HG02610 (cell line): ENCODE measurements at regions not wholly inside any gene's neighbourhood (a gene's known extent, or its start where the extent isn't known, plus 50 kb on each side); places are given as distances from the start of the nearest gene placed in this dataset.
A peak's percentile ranks its signal among the peaks of the same experiment; 100 is the strongest.
"Not testable (repeated sequence)": the region's sequence is repeated elsewhere in the genome, so short reads cannot be mapped to it uniquely, and the experiment has no call there.

Experiments used
- ATAC-seq: cut with Tn5 transposase; IDR thresholded peaks from one replicate; pipeline ENCODE4 v1.9.1; 2021; ENCODE audit warnings: mild to moderate bottlenecking, moderate library complexity; ENCODE audit not compliant: unreplicated experiment

DNA sequence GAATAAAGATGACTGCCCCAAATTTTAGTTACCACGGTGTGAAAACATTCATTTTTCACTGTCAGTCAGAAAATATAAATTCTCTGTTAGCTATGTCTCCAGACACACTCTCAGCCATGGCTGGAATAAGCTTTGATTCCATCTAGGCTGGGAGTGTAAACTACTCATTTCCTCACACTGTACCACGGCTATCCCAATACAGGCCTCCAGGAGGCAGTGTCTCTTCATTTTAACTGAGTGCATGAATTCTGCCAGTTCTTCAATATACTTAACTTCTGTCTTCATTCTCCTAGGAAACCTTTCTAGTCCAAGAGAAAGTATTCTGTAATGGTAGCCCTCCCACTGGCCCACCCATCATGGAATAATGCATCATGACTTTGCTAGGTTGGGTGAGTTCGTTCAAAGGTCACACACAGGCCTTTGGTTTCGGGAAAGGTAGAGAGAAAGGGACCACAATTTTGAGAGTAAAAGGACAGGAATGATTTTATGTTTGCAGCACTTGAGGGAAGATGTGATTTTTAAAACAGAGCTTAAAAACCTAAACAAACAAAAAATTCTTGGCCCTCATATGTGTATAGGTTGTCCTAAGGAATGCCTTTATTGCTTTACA lies 381.1 kb downstream of the SEC23A start:
- peak; percentile 89 for ATAC-seq

DNA sequence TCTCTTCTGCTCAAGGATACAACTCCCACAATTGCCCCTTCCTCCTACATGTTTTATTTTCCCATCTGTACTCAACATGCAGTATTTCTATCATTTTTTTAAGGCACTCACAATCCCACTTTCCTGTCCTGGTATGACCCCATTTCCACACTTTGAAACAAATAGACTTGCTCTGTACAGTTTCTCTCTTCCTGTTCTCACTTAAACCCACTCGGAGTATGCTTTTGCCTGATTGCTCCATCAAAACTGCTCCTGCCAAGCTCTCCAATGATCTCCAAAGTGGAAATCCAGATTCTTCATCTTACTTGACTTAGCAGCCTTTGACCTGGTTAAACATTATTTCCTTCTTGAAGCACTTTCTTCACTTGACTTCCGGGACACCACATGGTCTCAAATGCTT lies 384.5 kb downstream of the SEC23A start:
- no peak for ATAC-seq

DNA sequence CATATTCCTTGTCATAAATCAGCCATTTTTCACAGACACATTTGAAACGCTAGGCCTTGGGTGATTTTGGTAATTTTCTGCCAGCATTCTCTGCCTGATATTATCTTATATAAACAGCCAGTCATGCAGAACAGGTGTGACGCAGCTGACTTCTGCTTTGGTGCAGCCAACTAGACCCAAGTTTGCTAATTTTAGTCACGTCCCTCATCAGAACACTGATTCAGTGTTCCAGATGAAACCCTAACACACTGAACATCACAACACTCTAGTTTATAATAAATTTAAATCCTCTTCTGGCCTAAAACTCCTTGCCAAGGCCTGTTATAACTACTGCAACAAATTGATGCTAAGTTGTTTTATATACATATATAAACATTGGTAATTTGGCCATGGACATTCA lies 386.1 kb downstream of the SEC23A start:
- ATAC-seq, result no peak

DNA sequence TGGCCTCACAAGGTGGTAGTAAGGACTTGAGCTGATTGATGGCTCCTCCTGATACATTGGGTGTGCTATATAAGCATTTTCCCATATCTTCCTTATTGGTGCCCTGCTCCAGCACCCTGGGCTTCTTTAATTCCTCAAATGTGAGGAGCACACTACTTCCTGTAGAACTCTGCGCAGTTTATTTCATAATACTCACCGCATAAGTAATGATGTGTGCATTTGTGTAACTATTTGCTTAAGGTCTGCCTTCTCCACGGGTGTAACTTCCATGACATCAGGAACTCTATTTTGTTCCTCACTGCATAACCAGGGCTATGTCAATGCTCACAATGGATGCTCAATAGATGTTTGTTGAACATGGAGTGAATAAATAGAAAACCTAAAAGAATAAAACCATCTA lies 392.2 kb downstream of the SEC23A start:
- no peak for ATAC-seq

DNA sequence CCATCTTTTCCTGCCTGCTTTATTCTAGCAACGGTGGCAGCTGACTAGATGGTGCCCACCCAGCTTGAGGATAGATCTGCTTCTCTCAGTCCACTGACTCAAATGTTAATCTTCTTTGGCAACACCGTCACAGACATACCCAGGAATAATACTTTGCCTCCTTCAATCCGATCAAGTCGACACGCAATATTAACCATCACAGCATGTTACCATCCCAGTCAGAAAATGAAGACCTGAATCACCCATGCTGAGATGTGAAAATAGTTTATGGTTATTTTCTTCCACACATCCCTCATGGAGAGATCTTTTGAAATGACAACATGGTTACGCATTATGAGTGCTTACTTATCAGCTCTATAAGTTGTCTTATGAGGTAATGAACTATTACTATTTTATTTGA lies 392.8 kb downstream of the SEC23A start:
- no peak for ATAC-seq

DNA sequence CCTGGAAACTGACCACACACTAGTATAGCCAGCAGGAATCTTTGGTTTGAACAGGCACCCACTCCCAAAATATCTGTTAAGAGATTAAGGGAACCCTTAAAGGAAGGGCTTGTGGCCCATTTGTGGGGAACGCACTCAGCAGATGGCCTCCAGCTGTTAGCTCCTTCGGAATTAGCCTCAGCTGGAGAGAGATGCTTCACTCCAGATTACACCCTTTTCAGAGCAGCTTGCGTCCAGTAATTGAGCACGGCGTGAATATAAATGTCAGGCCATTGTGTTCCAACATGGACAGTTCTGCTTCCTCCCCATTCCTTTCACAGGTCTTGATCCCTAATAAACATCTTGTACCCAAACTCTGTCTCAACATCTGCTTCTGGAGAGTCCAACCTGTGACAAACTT lies 397.8 kb downstream of the SEC23A start:
- no peak for ATAC-seq

DNA sequence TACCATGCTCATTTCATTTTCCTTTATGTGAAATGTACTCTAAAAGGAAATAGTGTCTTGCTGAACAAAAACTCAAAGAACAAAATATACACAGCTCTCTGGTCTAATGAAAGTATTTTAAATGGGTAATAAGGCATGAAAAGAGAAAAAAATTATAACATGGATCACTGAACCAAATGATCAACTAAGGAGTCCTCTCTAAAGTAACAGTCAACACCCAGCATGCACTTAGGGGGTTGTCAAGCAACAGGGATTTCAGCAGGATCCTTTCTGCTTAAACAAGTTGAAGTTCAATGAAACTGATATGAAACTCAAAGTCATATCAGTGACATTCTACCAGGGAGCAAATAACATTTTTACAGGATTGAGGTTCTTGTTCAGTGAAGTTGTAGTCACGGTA lies 398.8 kb downstream of the SEC23A start:
- no peak for ATAC-seq

DNA sequence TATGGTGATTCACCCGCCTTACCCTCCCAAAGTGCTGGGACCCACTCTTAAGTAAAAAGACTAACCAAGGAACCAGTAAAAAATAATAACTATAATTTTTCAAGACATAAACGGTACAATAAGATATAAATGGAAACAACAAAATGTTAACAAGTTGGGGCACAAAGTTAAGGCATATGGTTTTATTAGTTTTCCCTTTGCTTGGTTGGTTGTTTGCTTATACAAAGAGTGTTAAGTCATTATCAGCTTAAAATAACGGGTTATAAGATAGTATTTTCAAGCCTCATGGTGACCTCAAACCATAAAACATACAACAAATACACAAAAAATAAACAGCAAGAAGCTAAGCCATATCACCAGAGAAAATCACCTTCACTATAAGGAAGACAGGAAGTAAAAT lies 406.1 kb downstream of the SEC23A start:
- ATAC-seq, result no peak

DNA sequence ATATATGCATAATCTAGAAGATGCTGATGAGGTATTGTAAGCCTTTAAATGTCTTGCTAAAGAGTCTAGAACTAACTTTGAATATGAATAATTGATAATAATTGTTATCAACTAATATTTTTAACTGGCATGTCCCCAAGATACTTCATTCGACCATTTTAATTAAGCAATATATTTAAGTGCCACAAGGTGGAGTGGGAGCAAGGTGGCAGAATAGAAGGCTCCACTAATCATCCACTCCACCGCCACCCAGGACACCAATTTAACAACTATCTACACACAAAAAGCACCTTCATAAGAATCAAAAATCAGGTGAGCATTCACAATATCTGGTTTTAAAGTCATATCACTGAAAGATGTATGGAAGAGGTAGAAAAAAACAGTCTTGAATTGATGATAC lies 409.6 kb downstream of the SEC23A start:
- ATAC-seq, result no peak

DNA sequence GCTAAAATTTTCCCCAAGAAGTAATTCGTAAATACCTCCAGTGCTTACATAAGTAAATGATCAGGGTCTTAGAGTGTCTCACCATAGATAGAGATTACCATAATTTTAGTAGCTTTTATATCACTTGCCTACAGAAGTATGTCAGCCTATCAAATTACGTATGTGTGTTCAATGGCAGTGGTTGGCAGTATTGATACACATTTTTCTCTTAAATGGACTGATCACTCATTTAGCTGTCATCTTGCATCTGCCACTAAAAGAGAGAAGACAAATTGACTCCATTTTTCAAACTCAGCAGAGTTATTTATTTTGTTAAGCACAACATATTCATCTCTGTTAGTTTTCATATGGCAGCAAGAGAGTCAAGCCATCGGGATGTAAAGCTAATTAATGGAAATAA lies 413.1 kb upstream of the CLEC14A start:
- ATAC-seq, result no peak

DNA sequence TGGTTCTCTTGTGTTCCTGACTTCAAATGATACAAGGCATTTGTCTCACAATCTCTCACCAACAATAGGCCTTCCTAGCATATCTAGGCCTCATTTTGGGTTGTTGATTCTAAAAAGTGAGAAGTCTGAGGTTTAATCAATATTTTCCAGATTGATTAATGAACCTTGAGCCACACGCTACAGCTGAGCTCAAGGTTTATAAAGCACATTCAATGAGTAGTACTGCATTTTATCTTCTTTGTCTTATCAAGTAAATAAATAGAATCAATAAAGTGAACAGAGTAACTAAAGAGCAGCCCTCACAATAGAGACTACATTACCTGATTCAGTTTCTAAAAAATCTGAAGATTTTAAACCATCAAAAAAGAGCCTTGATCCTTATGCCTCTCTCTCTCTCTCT lies 407.5 kb upstream of the CLEC14A start:
- no peak for ATAC-seq

DNA sequence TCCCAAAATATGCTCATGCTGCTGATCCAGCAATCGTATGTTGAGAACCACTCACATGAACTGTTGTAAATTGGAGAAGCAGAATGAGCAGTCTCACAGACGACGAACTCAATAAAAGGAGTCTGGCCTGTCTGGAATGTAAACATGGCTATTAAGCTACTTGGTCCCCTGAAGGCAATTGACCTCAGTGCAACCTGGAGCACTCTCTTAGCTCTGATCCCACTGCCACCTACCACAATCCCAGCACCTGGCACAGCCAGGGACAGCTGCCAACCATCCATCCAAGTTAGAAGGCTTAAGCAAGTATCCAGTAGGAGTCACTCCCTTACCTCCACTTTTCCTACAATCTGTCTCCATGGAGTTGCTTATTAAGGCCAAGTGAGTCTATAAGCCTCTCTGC lies 406.9 kb upstream of the CLEC14A start:
- ATAC-seq, result no peak

DNA sequence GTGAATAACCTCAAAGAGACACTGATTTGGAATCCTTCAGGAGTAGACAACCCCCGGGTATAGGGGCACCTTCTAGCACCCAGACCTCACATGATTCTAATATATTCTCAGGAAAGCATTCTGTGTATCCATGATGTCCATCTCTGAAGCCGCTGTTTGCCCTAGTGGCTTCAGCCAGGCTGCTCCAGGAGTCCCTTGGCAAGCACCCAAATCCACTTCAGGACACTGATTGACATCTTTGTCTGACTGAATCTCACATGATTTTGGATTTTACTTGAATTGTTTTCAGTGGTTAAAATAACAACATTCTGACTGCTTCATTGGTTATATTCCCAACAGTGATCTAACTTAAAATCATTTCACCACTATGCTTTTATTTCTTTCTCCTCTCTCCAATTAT lies 390.5 kb upstream of the CLEC14A start:
- no peak for ATAC-seq

DNA sequence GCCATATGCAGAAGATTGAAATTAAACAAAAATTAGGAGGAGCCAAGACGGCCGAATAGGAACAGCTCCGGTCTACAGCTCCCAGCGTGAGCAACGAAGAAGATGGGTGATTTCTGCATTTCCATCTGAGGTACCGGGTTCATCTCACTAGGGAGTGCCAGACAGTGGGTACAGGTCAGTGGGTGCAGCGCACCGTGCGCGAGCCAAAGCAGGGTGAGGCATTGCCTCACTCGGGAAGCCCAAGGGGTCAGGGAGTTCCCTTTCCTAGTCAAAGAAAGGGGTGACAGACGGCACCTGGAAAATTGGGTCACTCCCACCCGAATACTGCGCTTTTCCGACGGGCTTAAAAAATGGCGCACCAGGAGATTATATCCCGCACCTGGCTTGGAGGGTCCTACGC lies 379.0 kb upstream of the CLEC14A start:
- not testable (repeated sequence) for ATAC-seq

DNA sequence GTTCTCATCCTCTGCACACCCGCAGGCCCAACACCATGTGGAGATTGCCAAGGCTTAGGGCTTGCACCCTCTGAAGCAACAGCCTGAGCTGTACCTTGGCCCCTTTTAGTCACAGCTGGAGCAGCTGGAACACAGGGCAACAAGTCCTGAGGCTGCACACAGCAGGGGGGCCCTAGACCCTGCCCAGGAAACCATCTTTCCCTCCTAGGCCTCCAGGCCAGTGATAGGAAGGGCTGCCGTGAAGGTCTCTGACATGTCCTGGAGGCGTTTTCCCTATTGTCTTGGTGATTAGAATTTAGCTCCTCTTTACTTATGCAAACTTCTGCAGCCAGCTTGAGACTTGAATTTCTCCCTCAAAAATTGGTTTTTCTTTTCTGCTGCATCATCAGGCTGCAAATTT lies 373.5 kb upstream of the CLEC14A start:
- no peak for ATAC-seq

DNA sequence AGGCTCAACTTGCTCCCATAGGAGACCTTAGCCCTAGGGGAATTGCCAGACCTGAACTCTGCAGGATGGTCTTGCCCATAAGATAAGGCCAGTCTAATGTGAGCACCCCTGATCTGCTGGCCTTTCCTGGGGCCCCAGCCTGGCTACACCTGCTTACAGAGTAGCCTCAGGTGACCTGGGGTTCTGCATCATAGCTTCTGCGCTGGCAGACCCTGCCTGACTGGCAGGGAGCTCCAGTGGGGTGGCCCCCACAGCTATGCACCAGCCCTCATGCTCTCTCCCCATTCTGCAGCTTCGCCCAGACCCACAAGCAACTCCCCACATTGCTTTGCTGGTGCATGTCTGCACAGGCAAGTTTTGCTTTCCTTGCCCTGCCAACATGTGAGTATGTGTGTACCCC lies 371.3 kb upstream of the CLEC14A start:
- ATAC-seq, result no peak

DNA sequence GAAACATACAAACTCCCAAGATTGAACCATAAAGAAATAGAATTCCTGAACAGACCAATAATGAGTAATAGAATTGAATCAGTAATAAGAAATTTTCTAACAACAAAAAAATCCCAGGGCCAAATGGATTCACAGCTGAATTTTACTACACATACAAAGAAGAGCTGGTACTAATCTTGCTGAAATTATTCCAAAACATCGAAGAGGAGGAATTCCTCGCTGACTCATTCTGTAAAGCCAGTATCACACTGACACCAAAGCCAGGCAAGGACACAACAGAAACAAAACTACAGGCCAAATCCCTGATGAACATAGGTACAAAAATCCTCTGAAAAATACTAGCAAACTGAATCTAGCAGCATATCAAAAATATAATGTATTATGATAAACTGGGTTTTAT lies 367.8 kb upstream of the CLEC14A start:
- no peak for ATAC-seq

DNA sequence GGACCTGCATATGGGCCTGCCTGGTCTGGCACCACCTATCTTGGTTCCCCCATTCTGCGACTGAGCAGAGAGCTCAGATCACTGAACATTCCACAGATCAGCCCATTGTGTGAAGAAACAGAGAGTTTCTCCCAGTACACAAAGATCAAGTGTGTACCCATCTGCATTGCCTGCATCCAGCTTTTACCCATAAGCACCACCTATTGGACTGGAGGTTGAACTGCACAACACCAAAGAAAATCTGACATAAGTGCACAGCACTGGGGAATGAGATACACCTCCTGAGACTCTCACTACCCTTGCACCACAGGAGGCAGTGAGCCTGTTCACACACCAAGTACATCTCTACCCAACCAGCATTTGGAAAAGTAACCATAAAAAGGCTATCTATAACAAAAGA lies 362.6 kb upstream of the CLEC14A start:
- no peak for ATAC-seq

DNA sequence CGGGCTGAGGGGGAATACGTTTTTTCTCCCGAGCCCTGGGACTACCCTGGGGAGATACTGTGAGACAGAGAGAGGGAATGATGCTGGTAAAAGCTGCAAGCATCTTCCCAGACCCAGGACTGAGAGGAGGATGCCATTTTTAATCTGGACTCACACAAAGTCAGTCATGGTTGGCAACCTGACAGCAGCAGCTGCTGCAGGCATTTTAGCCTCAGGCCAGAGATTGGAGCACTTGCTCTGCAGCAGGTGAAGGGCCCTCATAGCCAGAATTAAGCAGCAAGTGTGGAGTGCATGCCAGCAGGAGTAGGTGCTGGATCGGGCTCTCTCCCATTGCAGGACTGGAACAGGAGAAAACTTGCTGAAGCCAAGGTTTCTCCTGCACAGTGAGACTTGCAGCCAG lies 361.1 kb upstream of the CLEC14A start:
- ATAC-seq, result no peak

DNA sequence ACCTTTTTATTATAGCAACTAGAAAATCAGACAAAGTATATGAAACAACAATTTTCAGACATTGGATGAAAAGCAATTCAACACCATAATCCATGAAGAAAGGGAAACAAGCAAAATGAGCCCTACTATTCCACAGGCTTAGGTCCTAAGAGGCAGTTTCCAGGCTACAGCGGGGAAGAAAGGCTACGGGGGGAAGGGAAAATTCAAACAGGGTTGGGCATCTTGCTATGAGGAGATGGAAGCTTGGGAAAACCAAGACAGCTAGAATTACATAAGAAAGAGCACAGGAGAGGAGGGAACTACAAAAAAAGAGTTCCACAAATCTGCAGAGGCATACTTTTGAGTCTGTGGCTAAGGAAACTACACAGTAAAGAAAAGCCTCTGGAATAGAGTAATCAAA lies 356.0 kb upstream of the CLEC14A start:
- no peak for ATAC-seq

DNA sequence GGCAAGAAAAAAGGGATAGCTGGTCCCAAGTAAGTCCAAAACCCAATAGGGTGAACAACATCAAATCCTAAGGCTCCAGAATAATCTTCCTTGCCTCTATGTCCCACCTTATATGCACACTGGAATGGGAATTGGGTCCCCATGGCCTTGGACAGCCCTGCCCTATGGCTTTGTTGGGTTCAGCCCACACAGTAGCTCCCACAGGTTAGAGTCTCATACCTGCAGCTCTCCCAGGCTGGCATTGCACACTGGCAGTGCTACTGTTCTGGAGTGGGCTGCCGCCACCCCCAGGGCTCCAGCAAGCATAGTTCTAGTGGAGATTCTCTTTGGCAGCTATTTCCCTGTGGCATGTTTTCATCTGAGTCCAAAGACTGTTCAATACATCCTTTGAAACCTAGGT lies 352.4 kb upstream of the CLEC14A start:
- ATAC-seq, result no peak

DNA sequence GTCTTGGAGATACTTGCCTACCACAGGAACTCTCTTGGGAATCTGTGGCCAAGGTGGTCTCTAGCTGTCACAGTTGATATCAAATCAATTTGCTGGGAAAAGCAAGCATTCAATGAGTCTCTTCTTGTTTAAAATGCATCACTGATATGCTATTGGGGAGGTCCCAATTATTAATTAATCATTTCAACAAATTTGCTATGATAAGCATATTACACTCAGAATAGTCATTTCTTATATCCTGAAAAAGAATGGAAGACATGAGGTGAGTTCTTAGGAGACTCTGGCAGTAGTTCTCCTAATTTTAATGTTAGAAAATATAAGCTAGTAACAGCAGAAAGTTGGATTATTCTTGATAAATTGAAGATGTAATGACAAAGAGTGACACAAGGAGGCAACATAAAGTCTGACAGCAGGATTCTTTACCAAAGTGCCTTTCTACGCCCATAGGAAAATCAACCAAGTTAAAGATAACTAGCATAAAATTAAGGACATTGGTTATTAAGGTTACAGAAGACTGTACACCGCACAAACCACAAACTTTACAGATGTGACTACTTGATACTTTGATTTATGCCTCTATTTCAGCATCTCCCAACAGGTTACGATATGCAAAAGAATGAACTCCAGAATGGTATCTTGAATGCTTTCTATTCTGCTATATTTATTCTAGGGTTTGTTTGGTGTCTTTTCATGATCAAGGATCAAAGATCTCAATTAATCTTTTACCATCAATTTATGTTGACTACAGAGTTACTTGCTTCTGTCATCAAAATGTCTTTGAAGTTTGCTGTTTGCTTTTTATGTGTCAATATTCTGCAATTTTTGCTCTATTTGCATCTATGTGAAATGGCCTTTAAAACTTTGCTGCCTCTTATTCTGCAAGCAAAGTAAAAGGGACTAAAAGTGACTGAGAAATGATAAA lies 349.6 kb upstream of the CLEC14A start:
- no peak for ATAC-seq

DNA sequence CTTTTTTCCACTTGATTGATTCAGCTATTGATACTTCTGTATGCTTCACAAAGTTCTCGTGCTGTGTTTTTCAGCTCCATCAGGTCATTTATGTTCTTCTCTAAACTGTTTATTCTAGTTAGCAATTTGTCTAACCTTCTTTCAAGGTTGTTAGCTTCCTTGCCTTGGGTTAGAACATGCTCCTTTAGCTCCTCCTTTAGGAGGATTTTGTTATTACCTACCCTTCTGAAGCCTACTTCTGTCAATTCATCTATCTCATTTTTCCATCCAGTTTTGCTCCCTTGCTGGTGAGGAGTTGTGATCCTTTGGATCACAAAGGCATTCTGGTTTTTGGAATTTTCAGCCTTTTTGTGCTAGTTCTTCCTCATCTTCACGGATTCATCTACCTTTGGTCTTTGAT lies 344.7 kb upstream of the CLEC14A start:
- ATAC-seq, result not testable (repeated sequence)
